Fibroblast of gingiva (primary cell): ENCODE measurements at regions not wholly inside any gene's neighbourhood (a gene's known extent, or its start where the extent isn't known, plus 50 kb on each side); places are given as distances from the start of the nearest gene placed in this dataset.

Experiments used
- DNase-seq: peaks from one replicate; pipeline ENCODE4 v3.0.0-alpha.2; 2011; ENCODE audit warnings: low read depth

DNA sequence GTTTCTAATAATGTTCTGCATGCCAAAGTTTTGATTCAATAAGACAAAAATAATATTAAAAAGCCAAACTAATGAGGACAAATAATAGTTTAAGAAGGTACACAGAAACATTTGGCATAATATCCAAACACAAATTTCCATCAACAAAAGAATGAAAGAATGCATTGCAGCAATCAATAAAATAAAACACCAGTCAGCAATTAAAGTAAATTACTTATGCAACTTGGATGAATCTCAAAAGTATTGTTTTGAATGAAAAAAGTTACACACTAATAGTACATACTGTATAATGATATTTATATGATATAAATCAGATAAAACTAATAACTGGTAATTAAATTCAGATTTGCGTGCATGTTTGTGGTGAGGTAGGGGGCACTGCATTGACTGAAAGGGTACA, 285.5 kb upstream of the PCDH10 start:
- no peak for DNase-seq

DNA sequence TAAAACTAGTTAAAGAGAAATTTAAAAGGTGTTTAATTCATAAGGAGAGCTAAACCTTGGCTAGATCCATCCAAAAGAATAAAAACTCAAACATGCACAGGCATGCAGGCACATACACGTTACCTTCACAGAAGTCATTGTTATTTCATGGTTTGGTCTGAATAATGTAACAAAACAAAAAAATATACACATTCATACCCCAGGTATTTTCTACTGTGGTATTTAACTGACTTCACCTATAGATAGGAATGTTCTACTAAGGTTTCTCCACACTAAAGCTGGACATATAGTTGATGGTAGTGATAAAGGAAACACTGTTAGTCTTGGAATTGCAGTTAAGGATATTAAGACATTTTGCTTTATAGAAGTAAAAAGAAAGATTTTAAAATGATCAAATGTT, 283.6 kb upstream of the PCDH10 start:
- no peak for DNase-seq

DNA sequence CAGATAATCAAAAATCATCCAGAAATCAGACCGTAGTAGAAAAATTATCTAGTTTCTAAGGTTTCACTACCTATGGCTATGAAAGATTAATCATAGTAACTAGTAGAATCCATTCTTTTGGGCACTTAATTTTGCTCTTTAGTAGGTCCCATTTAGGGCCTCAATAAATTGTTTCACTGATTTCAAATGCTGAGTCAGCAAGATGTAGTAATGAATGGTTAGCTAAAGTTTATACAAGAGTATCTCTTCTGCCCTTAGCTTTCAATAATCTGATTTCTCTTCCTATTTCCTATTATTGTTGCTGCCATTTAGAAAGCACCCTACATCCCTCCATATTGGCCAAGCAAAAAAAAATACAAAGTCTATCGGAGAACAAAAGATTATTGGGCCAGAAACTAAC, 283.2 kb upstream of the PCDH10 start:
- DNase-seq: no peak

DNA sequence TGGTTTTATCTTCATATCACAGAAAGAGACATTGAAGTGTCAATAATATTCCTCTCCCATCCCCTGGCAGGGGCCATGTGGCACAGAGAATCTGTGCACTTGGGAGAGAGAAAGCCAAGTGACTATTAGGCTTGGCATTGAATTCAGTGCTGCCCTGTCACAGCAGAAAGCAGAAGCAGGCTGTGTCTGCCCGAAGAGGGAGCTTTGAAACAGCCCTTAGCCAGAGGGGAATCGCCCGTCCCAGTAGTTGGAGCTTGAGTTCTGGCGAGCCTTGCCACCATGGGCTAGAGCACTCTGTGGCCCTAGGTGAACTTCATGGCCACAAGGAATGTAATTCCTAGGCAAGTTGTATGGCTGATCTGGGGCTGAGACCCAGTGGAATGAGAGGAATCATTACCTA, 282.5 kb upstream of the PCDH10 start:
- no peak for DNase-seq

DNA sequence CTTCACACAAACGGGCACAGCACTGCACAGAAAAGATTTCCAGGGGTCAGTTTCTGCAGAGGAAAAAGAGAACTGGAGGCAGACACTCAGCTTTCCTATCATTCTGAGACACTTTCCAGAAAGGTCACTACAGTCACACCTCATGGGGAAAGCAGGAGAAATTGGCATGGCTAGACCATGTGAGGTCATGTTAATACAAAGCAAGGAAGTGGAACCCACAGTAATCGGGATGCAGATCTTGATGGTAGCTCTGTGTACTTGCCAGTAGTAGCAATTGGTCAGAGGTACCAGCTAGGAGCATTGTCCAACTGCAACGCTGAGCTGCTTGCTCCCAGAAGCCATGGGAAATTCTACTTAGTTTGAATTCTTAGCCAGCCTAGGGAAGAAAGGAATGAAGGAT, 255.3 kb upstream of the PCDH10 start:
- DNase-seq: no peak

DNA sequence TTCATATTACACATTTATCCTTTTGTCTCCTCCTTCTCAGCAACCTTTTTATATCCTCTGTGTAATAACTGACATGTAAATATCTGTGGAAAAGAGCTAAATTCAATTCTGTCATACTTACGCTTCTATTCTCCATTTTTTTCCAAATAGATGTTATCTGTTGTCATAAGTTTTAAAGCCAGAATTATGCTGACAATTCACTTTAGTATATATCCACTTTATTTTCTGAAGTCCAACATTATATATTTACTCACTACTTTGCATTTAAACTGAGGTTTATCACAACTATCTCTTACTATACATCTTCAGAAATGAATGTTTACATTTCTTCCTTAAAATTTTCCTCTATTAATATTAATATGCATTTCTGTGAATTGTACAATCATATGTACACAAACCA, 247.9 kb upstream of the PCDH10 start:
- no peak for DNase-seq

DNA sequence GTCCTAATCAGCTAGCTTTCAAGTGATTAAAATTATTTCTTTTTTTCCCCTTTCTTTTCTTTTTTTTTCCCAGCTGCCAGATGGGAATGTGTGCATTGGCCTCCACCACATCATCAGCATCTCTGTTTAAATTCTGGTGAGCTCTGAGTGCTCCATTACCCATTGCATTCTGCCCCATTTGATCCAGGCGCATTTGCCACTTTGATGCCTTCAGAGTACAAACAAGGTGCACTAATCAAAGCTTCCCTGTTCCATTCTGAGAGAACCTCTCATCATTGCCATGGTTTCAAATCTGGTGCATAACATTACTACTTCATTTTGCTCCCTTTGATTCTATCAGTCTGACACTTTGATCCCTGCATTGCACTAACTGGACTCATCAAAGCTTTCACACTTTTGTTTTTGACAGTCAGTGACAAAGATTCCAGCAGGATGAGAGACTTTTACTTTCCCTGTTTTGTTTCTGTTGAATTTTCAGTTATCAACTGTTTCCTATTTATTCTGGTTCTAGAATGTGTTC, 238.8 kb upstream of the PCDH10 start:
- DNase-seq: no peak

DNA sequence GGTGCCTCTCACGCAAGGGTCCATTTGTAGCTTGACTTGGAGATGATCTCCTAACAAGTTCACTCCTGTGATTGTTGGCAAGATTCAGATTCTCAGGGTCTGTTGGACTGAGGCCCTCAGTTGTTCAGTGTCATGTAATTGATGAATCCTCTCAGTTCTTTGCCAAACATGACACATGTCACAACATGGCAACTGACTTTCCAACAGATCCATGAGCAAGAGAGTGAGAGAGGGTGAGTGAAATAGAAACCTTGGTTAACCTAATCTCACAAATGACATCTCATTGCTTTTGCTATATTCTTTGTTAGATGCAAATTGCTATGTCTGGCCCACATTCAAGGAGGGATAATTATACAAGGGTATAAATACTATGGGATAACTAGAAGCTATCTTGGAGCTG, 231.0 kb upstream of the PCDH10 start:
- no peak for DNase-seq

DNA sequence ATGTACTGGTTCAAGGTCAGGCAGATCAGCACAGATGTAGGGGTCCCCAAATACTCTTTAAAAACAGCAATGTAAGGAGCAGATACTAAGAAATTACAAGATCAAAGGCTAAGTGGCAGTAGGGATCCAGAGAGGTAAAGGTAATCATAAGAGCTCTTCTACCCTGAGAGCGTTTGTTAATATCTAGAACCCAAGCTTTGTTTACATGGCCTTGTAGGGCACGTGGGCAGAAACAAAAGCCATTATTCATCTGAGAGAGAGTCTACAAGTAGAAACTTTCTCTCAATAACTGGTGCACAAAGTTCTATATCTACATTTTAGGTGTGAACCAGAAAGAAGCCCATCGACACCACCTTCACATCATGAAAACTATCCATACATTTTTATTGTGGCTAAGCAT, 225.6 kb upstream of the PCDH10 start:
- DNase-seq: no peak

DNA sequence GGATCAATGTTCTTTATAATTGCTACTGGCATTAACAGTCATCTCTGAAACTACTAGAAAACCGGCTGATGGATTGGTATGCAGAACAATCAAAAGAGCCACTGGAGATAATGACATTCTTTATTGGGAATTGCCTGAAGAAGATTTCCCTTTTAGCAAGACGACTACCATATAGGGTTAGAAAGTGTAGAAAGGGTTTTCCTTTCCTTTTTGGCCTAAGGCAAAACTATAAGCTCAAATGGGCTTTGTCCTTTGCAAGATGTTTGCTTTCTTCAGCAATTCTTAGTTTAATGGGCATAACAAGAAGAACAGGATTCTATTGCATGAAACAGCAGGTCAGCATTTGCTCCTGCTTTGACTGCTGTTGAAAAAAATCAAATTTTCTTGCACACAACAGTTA, 214.2 kb upstream of the PCDH10 start:
- DNase-seq: no peak

DNA sequence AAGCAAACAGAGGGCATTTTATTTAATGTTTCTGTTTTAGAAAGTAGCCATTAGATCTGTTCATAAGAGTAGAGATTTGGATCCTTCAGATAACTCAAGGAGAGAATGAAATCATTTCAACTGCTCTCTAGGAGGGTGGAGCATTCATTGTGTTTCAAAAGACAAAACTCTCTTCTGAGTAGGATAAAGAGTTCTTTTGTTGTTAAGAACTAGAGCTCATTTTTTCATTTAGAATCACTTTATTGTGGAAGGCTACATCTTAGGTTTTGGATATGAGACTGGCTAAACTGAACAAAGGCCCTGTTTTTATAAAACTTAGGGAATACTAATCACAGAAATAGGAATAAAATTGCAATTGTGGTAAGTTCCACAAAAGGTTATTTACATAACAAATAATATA, 193.9 kb upstream of the PCDH10 start:
- DNase-seq: no peak

DNA sequence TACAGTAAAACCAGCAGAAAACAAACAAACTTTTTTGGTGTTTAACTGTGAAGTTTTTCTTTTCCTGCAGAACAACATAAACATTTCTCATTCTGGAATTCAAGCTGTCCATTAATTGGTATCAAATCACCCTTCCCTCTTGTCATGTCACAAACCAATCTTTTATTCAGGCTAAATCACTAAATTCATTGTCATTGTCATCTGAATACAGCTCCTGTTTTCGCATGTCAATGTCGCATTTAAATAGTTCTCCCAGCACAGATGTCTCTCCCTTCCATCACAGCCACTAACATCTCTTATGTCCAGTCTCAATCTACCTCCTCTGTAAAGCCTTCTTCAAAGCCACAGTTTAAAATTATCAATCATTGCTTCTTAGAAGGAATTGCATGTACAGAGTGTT, 192.1 kb upstream of the PCDH10 start:
- DNase-seq: no peak

DNA sequence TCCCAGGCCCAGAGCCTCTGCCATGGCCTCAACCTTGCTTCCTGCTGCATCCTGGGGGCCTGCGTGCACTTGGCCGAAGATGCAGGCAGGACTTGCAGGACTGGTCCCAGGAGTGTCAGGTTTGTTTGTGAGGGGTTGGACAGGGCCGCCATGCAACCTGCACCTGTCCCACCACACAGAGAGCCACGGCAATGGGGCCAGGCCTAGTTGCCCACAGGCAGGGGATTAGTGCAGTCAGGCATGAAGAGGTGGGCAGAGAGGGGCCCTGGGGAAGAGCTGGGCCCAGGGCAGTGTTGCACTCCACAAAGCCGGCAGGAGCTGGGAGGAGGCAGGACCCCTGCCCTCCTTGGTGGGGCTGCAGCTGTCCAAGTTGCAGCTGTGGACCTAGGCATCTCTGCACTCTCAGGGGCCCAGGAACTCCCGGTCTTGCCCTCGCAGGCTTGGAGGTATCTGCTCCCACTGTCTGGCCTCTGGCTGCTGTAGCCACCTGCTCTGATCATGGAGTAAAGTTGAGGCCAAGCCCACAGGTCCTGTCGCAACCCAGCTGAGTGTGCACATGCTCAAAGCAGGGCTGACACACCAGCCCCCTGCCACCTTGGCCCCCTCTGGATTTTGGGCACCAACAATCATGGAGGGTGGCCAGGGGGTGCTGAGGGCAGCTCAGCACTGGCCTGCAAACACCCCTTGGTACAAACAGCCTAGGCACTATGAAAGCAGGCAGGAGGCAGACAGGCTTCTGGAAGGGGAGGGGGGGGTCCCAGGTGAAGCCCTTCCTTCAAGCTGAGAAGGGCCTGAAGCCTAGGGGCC, 190.4 kb upstream of the PCDH10 start:
- no peak for DNase-seq

DNA sequence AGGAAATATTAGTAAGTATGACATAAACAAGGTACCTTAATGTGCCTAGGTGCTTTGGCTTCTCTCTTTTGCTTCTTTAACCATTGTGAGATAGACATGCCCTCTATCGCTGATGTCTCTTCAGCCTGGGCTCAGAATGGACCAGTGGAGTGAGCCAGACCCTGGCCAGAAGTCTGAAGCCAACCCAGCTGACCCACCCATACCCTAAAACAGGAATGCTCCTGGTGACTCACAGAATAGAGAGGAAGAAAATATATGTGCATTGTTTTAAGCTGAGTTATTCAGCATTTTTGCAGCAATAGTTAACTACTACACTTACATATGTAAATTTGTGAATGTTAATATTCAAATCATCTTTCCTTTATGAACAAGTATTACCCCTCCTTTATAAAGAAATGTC, 167.5 kb upstream of the PCDH10 start:
- no peak for DNase-seq

DNA sequence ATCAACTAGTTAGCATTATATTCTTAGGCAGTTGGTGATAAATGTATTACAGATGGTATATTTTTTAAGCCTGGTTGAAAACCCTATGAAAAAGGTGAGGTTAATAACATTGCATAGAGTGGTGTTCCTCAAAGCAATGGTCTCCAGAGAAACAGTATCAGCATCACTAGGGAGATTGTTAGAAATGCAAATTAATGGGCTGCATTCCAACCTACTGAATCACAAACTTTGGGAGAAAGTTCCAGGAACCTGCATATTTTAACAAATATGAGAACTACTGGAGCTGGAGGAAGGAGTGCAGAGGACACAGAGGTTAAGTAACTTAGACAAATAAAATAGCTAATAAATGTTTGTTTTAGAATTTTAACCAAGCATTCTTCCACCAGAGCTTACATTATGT, 166.9 kb upstream of the PCDH10 start:
- DNase-seq: no peak

DNA sequence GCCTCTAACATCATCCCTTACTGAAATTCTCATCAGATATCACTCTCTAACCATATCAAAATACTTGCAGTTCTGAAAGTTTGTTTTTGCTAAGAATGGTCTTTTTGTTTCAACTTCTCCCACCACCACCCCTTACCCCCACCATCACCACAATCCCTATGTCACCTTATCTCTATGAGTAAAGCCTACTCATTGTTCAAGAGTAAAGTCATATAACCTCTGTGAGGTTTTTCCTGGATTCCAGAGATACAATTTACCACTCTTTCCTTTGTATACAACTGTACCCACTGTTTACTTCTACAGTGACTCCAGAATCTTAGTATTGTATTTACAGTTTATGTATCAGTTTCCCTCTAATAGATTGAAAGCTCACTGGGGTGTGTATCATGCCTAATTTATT, 158.0 kb upstream of the PCDH10 start:
- no peak for DNase-seq

DNA sequence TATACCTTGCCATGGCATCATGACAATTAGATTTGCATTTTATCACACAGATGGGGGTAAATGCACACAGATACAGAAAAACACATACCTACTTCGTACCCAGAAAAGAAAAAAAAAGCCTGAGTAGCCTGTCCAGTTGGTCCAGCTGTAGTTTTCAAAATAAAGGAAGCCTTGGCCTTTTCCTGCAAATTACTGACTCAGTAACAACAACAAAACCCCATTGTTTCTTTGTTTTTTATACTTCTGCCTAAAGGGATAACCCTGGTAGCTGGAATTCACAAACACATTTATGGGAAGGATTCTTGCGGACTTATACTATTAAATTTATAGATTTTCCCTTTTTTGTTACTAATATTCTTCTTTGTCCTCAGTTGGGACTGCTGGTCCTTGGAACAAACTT, 156.4 kb upstream of the PCDH10 start:
- DNase-seq: no peak

DNA sequence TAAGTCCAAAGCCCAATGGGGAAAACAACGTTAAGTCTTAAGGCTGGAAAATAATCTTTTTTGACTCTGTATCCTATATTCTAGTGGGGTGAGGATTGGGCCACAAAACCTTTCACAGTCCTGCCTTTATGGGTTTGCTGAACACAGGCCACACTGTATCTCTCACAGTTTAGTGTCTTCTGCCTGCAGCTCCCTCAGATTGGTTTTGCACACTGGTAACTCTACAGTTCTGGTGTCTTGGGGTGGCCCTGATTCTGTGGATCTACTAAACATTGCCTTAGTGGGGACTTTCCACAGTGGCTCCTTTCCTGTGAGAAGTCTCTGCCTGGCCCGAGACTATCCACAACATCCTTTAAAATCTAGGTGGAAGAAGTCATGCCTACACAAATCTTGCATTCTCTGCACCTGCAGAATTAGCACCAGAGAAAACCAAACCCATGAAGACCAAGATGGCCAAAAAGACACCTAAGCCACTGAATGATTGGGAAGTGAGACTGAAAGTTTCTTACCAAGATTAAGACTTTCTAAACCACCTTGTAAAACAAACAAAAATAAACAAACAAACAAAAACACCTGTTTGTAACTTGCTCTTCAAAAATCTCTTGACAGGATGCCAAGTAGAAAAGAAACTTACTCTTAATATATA, 150.4 kb upstream of the PCDH10 start:
- no peak for DNase-seq

DNA sequence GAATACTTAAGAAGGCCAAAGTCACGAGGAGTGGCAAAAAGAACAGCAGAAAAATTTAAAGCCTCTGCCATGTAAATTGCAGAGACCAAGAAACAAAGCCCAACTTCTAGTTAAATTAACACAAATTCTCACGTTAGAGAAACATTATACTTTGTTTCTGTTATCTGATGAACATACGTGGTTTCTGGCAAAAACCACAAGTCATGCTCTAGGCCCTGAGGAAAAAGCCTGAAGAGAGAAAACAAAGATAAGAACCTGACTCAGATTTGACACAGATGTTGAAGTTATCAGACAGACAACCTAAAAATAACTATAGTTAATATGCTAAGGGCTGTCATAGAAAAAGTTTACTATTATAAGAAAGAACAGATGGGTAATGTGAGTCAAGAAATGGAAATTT, 149.1 kb upstream of the PCDH10 start:
- DNase-seq: no peak

DNA sequence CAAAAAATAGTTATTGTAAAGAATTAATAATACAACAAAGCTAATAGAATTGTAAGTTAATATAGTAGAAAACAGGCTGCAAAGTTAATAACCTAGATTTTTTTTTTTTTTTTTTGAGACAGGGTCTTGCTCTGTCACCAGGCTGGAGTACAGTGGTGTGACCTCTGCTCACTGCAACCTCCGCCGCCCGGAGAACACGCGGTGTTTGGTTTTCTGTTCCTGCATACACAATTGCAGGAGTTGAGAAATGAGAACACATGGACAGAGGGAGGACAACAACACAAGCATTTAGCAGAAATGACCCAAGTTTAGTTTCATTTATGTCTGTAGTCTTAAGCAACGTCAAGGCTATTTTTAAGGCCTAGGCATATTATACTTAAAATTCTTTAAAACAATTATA, 145.9 kb upstream of the PCDH10 start:
- no peak for DNase-seq

DNA sequence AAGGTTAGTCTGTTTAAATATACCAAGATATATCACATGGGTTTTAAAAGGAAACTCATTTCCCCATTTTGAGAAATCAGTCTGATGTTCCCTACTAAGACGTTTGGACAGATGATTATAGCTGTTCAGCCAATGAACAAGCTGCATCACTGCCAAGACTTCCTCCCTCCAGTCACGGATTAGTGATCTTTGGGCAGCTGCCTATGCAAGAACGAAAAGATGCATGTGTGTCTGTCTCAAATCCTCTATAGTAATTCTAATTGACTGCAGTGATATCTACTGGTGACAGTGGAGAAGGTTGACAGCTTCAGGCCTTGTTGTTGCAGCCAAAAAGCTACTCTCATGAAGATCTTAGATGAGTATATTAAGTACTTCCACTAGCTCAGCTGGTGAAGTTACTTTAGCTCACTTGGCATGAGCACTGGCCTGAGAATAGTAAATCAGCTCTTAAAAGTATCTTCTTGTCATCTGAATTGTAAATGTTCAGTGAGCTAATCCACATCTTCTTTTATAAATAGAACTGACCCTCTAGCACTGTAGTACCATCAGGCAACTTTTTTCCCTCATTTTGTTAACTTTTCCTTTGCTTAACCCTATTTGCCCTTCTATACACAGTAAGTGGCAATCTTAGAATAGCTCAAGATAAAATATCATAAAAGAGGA, 134.5 kb upstream of the PCDH10 start:
- no peak for DNase-seq

DNA sequence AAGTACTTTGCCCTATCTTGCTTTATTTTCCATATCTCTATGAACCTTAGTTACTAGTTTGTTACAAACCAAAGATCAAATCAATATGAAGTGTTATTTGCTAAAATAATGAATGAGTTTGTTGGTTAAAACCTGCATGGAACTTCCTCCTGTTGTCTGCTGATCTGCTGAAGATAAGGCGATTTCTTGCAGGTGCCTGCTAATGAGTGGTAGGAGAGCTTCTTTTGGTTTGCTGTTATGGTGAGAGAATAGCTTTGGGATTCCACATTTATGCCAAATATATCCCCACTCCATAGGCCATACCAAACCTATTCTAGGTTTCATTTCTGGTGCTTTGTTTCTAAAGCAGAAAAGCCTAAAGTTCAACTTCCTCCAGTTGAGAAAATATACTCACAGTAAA, 103.8 kb upstream of the PCDH10 start:
- DNase-seq: no peak

DNA sequence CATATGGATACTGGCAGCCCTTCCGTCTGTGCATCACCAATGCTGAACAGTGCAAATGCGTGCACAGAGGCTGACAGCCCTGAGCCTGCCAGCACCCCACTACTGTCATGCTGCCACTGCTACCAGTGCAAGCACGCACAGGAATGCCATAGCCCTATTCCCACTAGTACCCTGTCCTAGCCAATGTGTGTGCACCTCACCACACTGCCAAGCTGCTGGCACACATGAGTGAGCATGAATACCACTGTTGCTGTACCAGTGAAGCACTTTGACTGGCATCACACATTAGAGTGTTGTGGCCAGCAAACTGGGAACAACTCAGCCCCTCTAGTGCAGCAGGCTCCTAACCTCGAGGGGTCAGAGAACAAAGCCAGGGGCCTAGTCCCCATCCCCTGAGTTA, 102.9 kb upstream of the PCDH10 start:
- DNase-seq: no peak
